A673 (cell line): ENCODE measurements at regions not wholly inside any gene's neighbourhood (a gene's known extent, or its start where the extent isn't known, plus 50 kb on each side); places are given as distances from the start of the nearest gene placed in this dataset.

Experiments
- BruUV-seq: library from RNA; stranded (reverse); fragments of 400-500 nt; replicated peaks from 2 replicates; lab custom pipeline; 2021; lab: Mats Ljungman, UMichigan
- CTCF ChIA-PET: fragments of 300-600 bp; sonication (Branson Sonifier 250); formaldehyde crosslinking; loops from one replicate; lab custom pipeline; 2022; ENCODE audit warnings: antibody characterized with exemption; lab: Charles Lee
- POLR2A ChIA-PET: fragments of 300-600 bp; sonication (Branson Sonifier 250); formaldehyde crosslinking; loops from one replicate; lab custom pipeline; 2022; ENCODE audit warnings: antibody characterized with exemption; ENCODE audit not compliant: low non-redundant PET; lab: Charles Lee
- DNase-seq: peaks from one replicate; pipeline ENCODE4 v3.0.0-alpha.2; 2015; ENCODE audit warnings: low spot score
- H3K27ac ChIP-seq: fragments of 200-600 bp; sonication (generic); 2 replicates; pipeline ENCODE4 v1.5.1; 2016; ENCODE audit warnings: mixed run types, low read depth, mild to moderate bottlenecking, mixed read lengths, antibody characterized with exemption, low read length; ENCODE audit not compliant: poor library complexity, severe bottlenecking
- H3K27me3 ChIP-seq: fragments of 200-600 bp; sonication (generic); replicated peaks from 2 replicates; pipeline ENCODE4 v1.6.1; 2017; ENCODE audit warnings: mixed run types, low read depth, mild to moderate bottlenecking, mixed read lengths, antibody characterized with exemption, low read length; ENCODE audit not compliant: insufficient read depth, poor library complexity
- H3K36me3 ChIP-seq: fragments of 200-600 bp; sonication (generic); 2 replicates; pipeline ENCODE4 v1.6.1; 2016; ENCODE audit warnings: mixed run types, mild to moderate bottlenecking, mixed read lengths, antibody characterized with exemption, low read length; ENCODE audit not compliant: insufficient read depth, poor library complexity, severe bottlenecking
- H3K4me1 ChIP-seq: fragments of 200-600 bp; sonication (generic); 2 replicates; pipeline ENCODE4 v1.6.1; 2017; ENCODE audit warnings: mixed run types, mild to moderate bottlenecking, mixed read lengths, antibody characterized with exemption, low read length; ENCODE audit not compliant: insufficient read depth, poor library complexity, severe bottlenecking
- H3K4me3 ChIP-seq: fragments of 200-600 bp; sonication (generic); 2 replicates; pipeline ENCODE4 v1.5.1; 2016; ENCODE audit warnings: low read depth, mixed run types, mild to moderate bottlenecking, mixed read lengths, low read length; ENCODE audit not compliant: poor library complexity, severe bottlenecking
- H3K9me3 ChIP-seq: fragments of 200-600 bp; sonication (generic); 2 replicates; pipeline ENCODE4 v1.6.1; 2016; ENCODE audit warnings: mixed run types, low read depth, mild to moderate bottlenecking, mixed read lengths, antibody characterized with exemption, low read length; ENCODE audit not compliant: poor library complexity, severe bottlenecking
- EZH2 ChIP-seq: fragments of 200-600 bp; sonication (generic); IDR thresholded peaks from 2 replicates; pipeline ENCODE4 v1.6.1; 2017; ENCODE audit warnings: borderline replicate concordance, low read depth, mild to moderate bottlenecking, mixed read lengths, antibody characterized with exemption, low read length; ENCODE audit not compliant: poor library complexity, severe bottlenecking
- intact Hi-C: fragments of 100-400 bp; cut with micrococcal nuclease; formaldehyde crosslinking; loops from one replicate; pipeline ENCODE4 v1.10.0; 2022; ENCODE audit not compliant: unreplicated experiment
- TF ChIP-seq, protein P1 (sequence below): fragments of 300-800, 200-600 bp; sonication (generic); conservative IDR thresholded peaks from 2 replicates; pipeline ENCODE4 v1.5.1; 2017; ENCODE audit warnings: low read depth, mild to moderate bottlenecking, antibody characterized with exemption, low read length, moderate library complexity, mixed read lengths

DNA sequence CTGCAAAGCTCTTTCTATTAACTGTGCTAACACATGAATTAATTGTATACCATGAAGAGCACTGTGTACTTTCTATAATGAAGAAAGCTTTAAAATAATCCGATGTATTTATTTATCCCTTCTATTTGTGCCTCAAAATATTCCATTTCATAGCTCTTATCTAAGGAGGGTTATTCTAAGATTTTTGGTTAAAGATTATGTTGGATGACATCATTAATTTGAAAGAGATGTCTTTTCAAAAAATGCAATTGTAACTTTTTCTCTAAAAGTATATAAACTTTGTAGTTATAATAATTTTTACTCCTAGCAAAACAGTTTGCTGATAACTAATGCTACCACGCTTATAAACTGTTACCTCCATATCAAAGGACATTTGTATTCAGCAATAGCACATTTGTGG is 192.4 kb upstream of the HSF2 start:
- no peak for DNase-seq
- Histone ChIP-seq H3K27me3 (no peaks in the 10 kb centered on the region), H3K36me3 (no peaks in the 10 kb centered on the region), H3K4me1 (no peaks in the 10 kb centered on the region), H3K27ac (no peak overlapping the region), H3K9me3 (no peaks in the 10 kb centered on the region), H3K4me3 (no peak overlapping the region)
- intact Hi-C loops = no loop called here
- ChIA-PET CTCF (no interaction called here), POLR2A (no interaction called here)
- BruUV-seq = no TSS peak
- TF ChIP-seq, protein P1, sequence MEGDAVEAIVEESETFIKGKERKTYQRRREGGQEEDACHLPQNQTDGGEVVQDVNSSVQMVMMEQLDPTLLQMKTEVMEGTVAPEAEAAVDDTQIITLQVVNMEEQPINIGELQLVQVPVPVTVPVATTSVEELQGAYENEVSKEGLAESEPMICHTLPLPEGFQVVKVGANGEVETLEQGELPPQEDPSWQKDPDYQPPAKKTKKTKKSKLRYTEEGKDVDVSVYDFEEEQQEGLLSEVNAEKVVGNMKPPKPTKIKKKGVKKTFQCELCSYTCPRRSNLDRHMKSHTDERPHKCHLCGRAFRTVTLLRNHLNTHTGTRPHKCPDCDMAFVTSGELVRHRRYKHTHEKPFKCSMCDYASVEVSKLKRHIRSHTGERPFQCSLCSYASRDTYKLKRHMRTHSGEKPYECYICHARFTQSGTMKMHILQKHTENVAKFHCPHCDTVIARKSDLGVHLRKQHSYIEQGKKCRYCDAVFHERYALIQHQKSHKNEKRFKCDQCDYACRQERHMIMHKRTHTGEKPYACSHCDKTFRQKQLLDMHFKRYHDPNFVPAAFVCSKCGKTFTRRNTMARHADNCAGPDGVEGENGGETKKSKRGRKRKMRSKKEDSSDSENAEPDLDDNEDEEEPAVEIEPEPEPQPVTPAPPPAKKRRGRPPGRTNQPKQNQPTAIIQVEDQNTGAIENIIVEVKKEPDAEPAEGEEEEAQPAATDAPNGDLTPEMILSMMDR = no peak
- no peak for TF ChIP-seq EZH2

GRCh38 chr6:122207794-122208193 is 191.7 kb upstream of the HSF2 start:
- no peak overlapping the region for H3K27ac ChIP-seq
- CTCF ChIA-PET = no interaction called here
- no peak for TF ChIP-seq EZH2
- TF ChIP-seq, protein P1 = no peak
- no peaks in the 10 kb centered on the region for H3K9me3 ChIP-seq
- POLR2A ChIA-PET = no interaction called here
- no peaks in the 10 kb centered on the region for H3K36me3 ChIP-seq
- no peaks in the 10 kb centered on the region for H3K4me1 ChIP-seq
- BruUV-seq = no TSS peak
- H3K4me3 ChIP-seq = no peak overlapping the region
- no peaks in the 10 kb centered on the region for H3K27me3 ChIP-seq
- DNase-seq = no peak
- intact Hi-C loops = no loop called here

GRCh38 chr6:122214605-122215318 is 184.7 kb upstream of the HSF2 start:
- Histone ChIP-seq H3K36me3 (no peaks in the 10 kb centered on the region), H3K4me3 (no peak overlapping the region), H3K9me3 (no peaks in the 10 kb centered on the region), H3K27ac (no peak overlapping the region), H3K4me1 (no peaks in the 10 kb centered on the region), H3K27me3 (no peaks in the 10 kb centered on the region)
- ChIA-PET POLR2A (interaction anchor here (0.6 kb wide), 1 partner anchor 42 kb away, joined by 4 read pairs; no protein-coding TSS in a partner anchor), CTCF (no interaction called here)
- DNase-seq = no peak
- intact Hi-C loops = no loop called here
- TF ChIP-seq, protein P1 = no peak
- TF ChIP-seq EZH2 = no peak
- BruUV-seq = no TSS peak
